HCT116 (cell line): ENCODE measurements at regions not wholly inside any gene's neighbourhood (a gene's known extent, or its start where the extent isn't known, plus 50 kb on each side); places are given as distances from the start of the nearest gene placed in this dataset.

Source experiments
- ATAC-seq: fragments of 200-7000 bp; cut with Tn5 transposase; 2 replicates; pipeline ENCODE4 v1.9.1; 2020; ENCODE audit warnings: mild to moderate bottlenecking, moderate library complexity
- BruUV-seq: library from RNA; stranded (reverse); fragments of 400-500 nt; replicated peaks from 2 replicates; lab custom pipeline; 2021; lab: Mats Ljungman, UMichigan
- CTCF ChIA-PET: fragments of 300-600 bp; sonication (Branson Sonifier 250); formaldehyde crosslinking; loops from one replicate; lab custom pipeline; 2021; ENCODE audit warnings: antibody characterized with exemption; lab: Charles Lee
- POLR2A ChIA-PET: fragments of 300-600, 350-600 bp; sonication (Branson Sonifier 250); formaldehyde crosslinking; loops from one replicate; lab custom pipeline; 2021; ENCODE audit warnings: antibody characterized with exemption; lab: Charles Lee
- RAD21 ChIA-PET, 2 experiments: fragments of 300-600 bp; sonication (Branson Sonifier 250); formaldehyde crosslinking; loops; one replicate each; lab custom pipeline; 2023; ENCODE audit warnings: low total read pairs in 2 of 2; ENCODE audit not compliant: uncharacterized antibody in 2 of 2, unreplicated experiment in 2 of 2, low non-redundant PET in 1 of 2; lab: Charles Lee
- DNase-seq: peaks from one replicate; pipeline ENCODE4 v3.0.0-alpha.2; 2010; ENCODE audit warnings: low read depth, low spot score
- H2AFZ ChIP-seq: fragments of 200-600 bp; shearing (Covaris generic), sonication (generic); 2 replicates; pipeline ENCODE4 v1.6.1; 2017; ENCODE audit warnings: low read depth, mixed run types, mixed read lengths, antibody characterized with exemption, low read length; ENCODE audit not compliant: poor library complexity, severe bottlenecking
- H3K27ac ChIP-seq: 2 replicates; pipeline ENCODE4 v1.5.1; 2012; ENCODE audit warnings: low read depth, low read length
- H3K27me3 ChIP-seq: fragments of 200-600 bp; sonication (generic); 2 replicates; pipeline ENCODE4 v1.6.1; 2016; ENCODE audit warnings: mixed run types, low read length, mixed read lengths; ENCODE audit not compliant: insufficient read depth
- H3K36me3 ChIP-seq, 2 experiments: fragments of 200-500 bp in 1 of 2; fragments of 200-600 bp in 1 of 2; sonication (Bioruptor generic) in 1 of 2; sonication (generic) in 1 of 2; 2 replicates each; pipeline versions ENCODE4 v1.5.1 to v1.6.1; 2014 to 2016; ENCODE audit warnings: low read length in 2 of 2, inconsistent platforms in 1 of 2, mixed read lengths in 1 of 2, mixed run types in 1 of 2; ENCODE audit not compliant: insufficient read depth in 2 of 2, control insufficient read depth in 1 of 2
- H3K4me1 ChIP-seq, 2 experiments: fragments of 200-600 bp in 1 of 2; sonication (generic) in 1 of 2; 2 replicates each; pipeline versions ENCODE4 v1.5.1 to v1.6.1; 2012 to 2017; ENCODE audit warnings: low read length in 2 of 2, inconsistent platforms in 1 of 2, mild to moderate bottlenecking in 1 of 2, mixed read lengths in 1 of 2, mixed run types in 1 of 2, moderate library complexity in 1 of 2; ENCODE audit not compliant: insufficient read depth in 2 of 2, control insufficient read depth in 1 of 2
- H3K4me2 ChIP-seq: fragments of 200-600 bp; sonication (generic); 2 replicates; pipeline ENCODE4 v1.6.1; 2017; ENCODE audit warnings: mixed run types, low read length, mixed read lengths
- H3K4me3 ChIP-seq, 2 experiments: fragments of 200-600 bp in 1 of 2; sonication (generic) in 1 of 2; replicated peaks in 1 of 2; 2 replicates each; pipeline ENCODE4 v1.5.1; 2011 to 2016; ENCODE audit warnings: low read length in 2 of 2, control low read depth in 1 of 2, low read depth in 1 of 2, mild to moderate bottlenecking in 1 of 2, mixed read lengths in 1 of 2, mixed run types in 1 of 2
- H3K79me2 ChIP-seq: fragments of 200-600 bp; sonication (generic); 2 replicates; pipeline ENCODE4 v1.6.1; 2017; ENCODE audit warnings: mild to moderate bottlenecking, mixed run types, low read length, moderate library complexity, mixed read lengths; ENCODE audit not compliant: insufficient read depth
- H3K9ac ChIP-seq: fragments of 200-600 bp; sonication (generic); 2 replicates; pipeline ENCODE4 v1.6.1; 2016; ENCODE audit warnings: low read length, mixed read lengths
- H3K9me2 ChIP-seq: fragments of 200-600 bp; sonication (generic), shearing (Covaris generic); 2 replicates; pipeline ENCODE4 v1.6.1; 2017; ENCODE audit warnings: mixed run types, mild to moderate bottlenecking, moderate library complexity; ENCODE audit not compliant: insufficient read depth
- H3K9me3 ChIP-seq, 2 experiments: fragments of 200-500 bp in 1 of 2; fragments of 200-600 bp in 1 of 2; sonication (Bioruptor generic) in 1 of 2; sonication (generic) in 1 of 2; 2 replicates each; pipeline ENCODE4 v1.6.1; 2014 to 2017; ENCODE audit warnings: low read length in 2 of 2, mixed read lengths in 2 of 2, inconsistent platforms in 1 of 2, low read depth in 1 of 2, mild to moderate bottlenecking in 1 of 2, mixed run types in 1 of 2, moderate library complexity in 1 of 2; ENCODE audit not compliant: control insufficient read depth in 1 of 2, insufficient read depth in 1 of 2
- H4K20me1 ChIP-seq: fragments of 200-600 bp; sonication (generic), shearing (Covaris generic); 2 replicates; pipeline ENCODE4 v1.6.1; 2017; ENCODE audit warnings: mixed run types, mild to moderate bottlenecking, moderate library complexity; ENCODE audit not compliant: insufficient read depth
- CEBPB ChIP-seq: IDR thresholded peaks from 2 replicates; pipeline ENCODE4 v1.6.1; 2012; ENCODE audit warnings: low read depth
- ELF1 ChIP-seq: IDR thresholded peaks from 2 replicates; pipeline ENCODE4 v1.6.1; 2012; ENCODE audit warnings: low read depth, borderline replicate concordance
- EZH2phosphoT487 ChIP-seq: fragments of 200-600 bp; IDR thresholded peaks from 2 replicates; pipeline ENCODE4 v1.6.1; 2018; ENCODE audit warnings: antibody characterized with exemption, borderline replicate concordance
- FOSL1 ChIP-seq: IDR thresholded peaks from 2 replicates; pipeline ENCODE4 v1.6.1; 2012; ENCODE audit warnings: low read depth
- JUND ChIP-seq: IDR thresholded peaks from 2 replicates; pipeline ENCODE4 v1.6.1; 2012
- POLR2AphosphoS5 ChIP-seq: IDR thresholded peaks from 2 replicates; pipeline ENCODE4 v1.6.1; 2011; ENCODE audit warnings: mild to moderate bottlenecking, low read depth, low read length, moderate library complexity
- RAD21 ChIP-seq: IDR thresholded peaks from 2 replicates; pipeline ENCODE4 v1.6.1; 2012; ENCODE audit warnings: low read depth, mild to moderate bottlenecking
- SIN3A ChIP-seq: IDR thresholded peaks from 2 replicates; pipeline ENCODE4 v1.6.1; 2012; ENCODE audit warnings: low read depth
- SRF ChIP-seq: IDR thresholded peaks from 2 replicates; pipeline ENCODE4 v1.6.1; 2012; ENCODE audit warnings: low read depth
- TCF7L2 ChIP-seq: IDR thresholded peaks from 2 replicates; pipeline ENCODE4 v1.7.0; 2011; ENCODE audit warnings: borderline replicate concordance, inconsistent platforms; ENCODE audit not compliant: insufficient read depth, insufficient read length; ENCODE audit errors: extremely low read depth
- ZFX ChIP-seq: fragments of 450-650 bp; IDR thresholded peaks from 2 replicates; pipeline ENCODE4 v1.6.1; 2017
- intact Hi-C: fragments of 100-400 bp; cut with micrococcal nuclease; formaldehyde crosslinking; loops from 2 replicates; pipeline ENCODE4 v1.10.0; 2022
- TF ChIP-seq, protein P1 (sequence below): IDR thresholded peaks from 2 replicates; pipeline ENCODE4 v1.6.1; 2012
- TF ChIP-seq, protein P2 (sequence below): IDR thresholded peaks from 2 replicates; pipeline ENCODE4 v1.6.1; 2012

DNA sequence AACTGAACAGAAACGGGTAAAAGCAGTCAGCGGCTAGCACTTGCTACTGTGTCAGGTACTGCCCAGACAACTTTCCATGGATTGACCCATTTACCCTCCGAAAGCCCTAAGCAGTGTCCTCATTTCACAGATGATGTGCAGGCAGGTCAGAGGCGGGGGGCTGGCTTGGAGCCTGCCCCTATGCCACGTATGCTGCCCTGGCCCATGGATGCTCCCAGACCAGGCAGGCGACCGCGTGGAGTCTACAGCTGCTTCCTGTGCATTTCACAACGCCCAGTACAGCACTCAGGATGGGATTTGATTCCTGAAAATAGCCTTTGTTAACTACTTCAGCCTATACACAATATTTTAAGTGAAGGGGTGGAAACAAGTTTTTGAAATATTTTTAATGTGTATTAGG is 202.9 kb downstream of the NXNL2 start:
- BruUV-seq: no TSS peak
- Histone ChIP-seq H4K20me1 (no peaks in the 10 kb centered on the region), H3K27ac (no peak overlapping the region), H3K9me3 (no peaks in the 10 kb centered on the region), H3K9ac (no peak overlapping the region), H3K4me1 (no peaks in the 10 kb centered on the region), H3K4me3 (no peak overlapping the region), H3K9me2 (no peaks in the 10 kb centered on the region), H3K27me3 (peaks cover 20% of the 10 kb centered on the region), H3K79me2 (no peaks in the 10 kb centered on the region), H3K36me3 (no peaks in the 10 kb centered on the region), H2AFZ (no peak overlapping the region), H3K4me2 (no peak overlapping the region)
- RAD21 ChIA-PET: no interaction called here
- CTCF ChIA-PET: no interaction called here
- ATAC-seq (no peak), DNase-seq (no peak)
- intact Hi-C loops: no loop called here
- POLR2A ChIA-PET: no interaction called here
- TF ChIP-seq JUND (no peak), ZFX (no peak), TCF7L2 (no peak), RAD21 (no peak), POLR2AphosphoS5 (no peak), SRF (no peak), SIN3A (no peak), FOSL1 (no peak)
- TF ChIP-seq, protein P1, sequence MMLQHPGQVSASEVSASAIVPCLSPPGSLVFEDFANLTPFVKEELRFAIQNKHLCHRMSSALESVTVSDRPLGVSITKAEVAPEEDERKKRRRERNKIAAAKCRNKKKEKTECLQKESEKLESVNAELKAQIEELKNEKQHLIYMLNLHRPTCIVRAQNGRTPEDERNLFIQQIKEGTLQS: no peak
- TF ChIP-seq, protein P2, sequence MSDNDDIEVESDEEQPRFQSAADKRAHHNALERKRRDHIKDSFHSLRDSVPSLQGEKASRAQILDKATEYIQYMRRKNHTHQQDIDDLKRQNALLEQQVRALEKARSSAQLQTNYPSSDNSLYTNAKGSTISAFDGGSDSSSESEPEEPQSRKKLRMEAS: no peak

DNA sequence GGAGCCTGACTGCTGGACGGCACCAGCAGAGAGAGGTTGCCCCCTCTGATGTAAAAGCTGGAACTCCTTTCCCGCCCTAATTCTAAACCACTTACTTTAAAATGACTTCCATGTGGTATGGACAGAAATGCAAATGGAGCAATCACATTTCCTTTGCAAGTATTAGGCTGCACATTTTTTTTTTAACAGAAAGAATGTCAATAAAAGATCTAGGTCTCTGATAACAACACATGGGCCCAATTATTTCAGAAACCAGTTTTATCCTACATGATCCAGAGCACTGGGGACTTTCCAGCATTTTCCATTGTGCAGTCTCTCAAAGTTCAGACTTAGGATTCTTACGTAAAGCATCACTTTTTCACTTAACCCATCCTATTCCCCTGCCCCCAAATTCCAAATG is 203.7 kb downstream of the NXNL2 start:
- Histone ChIP-seq H3K27me3 (peaks cover 20% of the 10 kb centered on the region), H3K36me3 (no peaks in the 10 kb centered on the region), H3K79me2 (no peaks in the 10 kb centered on the region), H3K4me3 (no peak overlapping the region), H3K27ac (no peak overlapping the region), H2AFZ (no peak overlapping the region), H3K9me2 (no peaks in the 10 kb centered on the region), H3K4me2 (no peak overlapping the region), H3K9ac (no peak overlapping the region), H3K9me3 (no peaks in the 10 kb centered on the region), H4K20me1 (no peaks in the 10 kb centered on the region), H3K4me1 (no peaks in the 10 kb centered on the region)
- intact Hi-C loops: no loop called here
- ChIA-PET RAD21 (no interaction called here), POLR2A (no interaction called here), CTCF (no interaction called here)
- BruUV-seq: no TSS peak
- no peak for TF ChIP-seq EZH2phosphoT487
- TF ChIP-seq ELF1: no peak
- no peak for TF ChIP-seq CEBPB
- DNase-seq (no peak), ATAC-seq (no peak)
